ENCODE measurements at regions not wholly inside any gene's neighbourhood (a gene's known extent, or its start where the extent isn't known, plus 50 kb on each side); places are given as distances from the start of the nearest gene placed in this dataset.

GRCh38 chr7:54360075-54360840 is 181.9 kb upstream of the VSTM2A start:
- TF ChIP-seq POLR2A (IDR thresholded peaks at IDR 0.05; ENCODE audit: low read length) (no peak), GATA1 (IDR thresholded peaks at IDR 0.05; ENCODE audit: low read depth, low read length) (no peak)
